Smooth muscle cell (in vitro differentiated cells): ENCODE measurements at regions not wholly inside any gene's neighbourhood (a gene's known extent, or its start where the extent isn't known, plus 50 kb on each side); places are given as distances from the start of the nearest gene placed in this dataset.

Experiments used
- DNase-seq: peaks from one replicate; lab custom pipeline; 2025; ENCODE audit not compliant: unreplicated experiment; lab: John Stamatoyannopoulos, UW
- H2AFZ ChIP-seq: fragments of 200-600 bp; sonication (generic); 2 replicates; pipeline ENCODE4 v1.6.0; 2016; ENCODE audit warnings: antibody characterized with exemption, low read depth, mild to moderate bottlenecking
- H3F3A ChIP-seq: fragments of 200-600 bp; sonication (generic); 2 replicates; pipeline ENCODE4 v1.6.0; 2017; ENCODE audit warnings: antibody characterized with exemption, low read depth
- H3K27ac ChIP-seq: fragments of 200-600 bp; sonication (generic); 2 replicates; pipeline ENCODE4 v1.5.1; 2016; ENCODE audit warnings: low read depth, mild to moderate bottlenecking
- H3K27me3 ChIP-seq: fragments of 200-600 bp; sonication (generic); 2 replicates; pipeline ENCODE4 v1.6.1; 2016; ENCODE audit warnings: low read depth, mild to moderate bottlenecking
- H3K36me3 ChIP-seq: fragments of 200-600 bp; sonication (generic); 2 replicates; pipeline ENCODE4 v1.5.1; 2016; ENCODE audit warnings: low read depth
- H3K4me1 ChIP-seq: fragments of 200-600 bp; sonication (generic); 2 replicates; pipeline ENCODE4 v1.5.1; 2016; ENCODE audit warnings: low read depth
- H3K4me2 ChIP-seq: fragments of 200-600 bp; sonication (generic); 2 replicates; pipeline ENCODE4 v1.6.0; 2016; ENCODE audit warnings: mild to moderate bottlenecking
- H3K4me3 ChIP-seq: fragments of 200-600 bp; sonication (generic); 2 replicates; pipeline ENCODE4 v1.5.1; 2016; ENCODE audit warnings: mild to moderate bottlenecking
- H3K79me2 ChIP-seq: fragments of 200-600 bp; sonication (generic); 2 replicates; pipeline ENCODE4 v1.6.0; 2016; ENCODE audit warnings: low read depth, mild to moderate bottlenecking
- H3K9ac ChIP-seq: fragments of 200-600 bp; sonication (generic); 2 replicates; pipeline ENCODE4 v1.6.0; 2016; ENCODE audit warnings: low read depth
- H3K9me3 ChIP-seq: fragments of 200-600 bp; sonication (generic); replicated peaks from 2 replicates; pipeline ENCODE4 v1.5.1; 2016; ENCODE audit warnings: low read depth
- H4K20me1 ChIP-seq: fragments of 200-600 bp; sonication (generic); 2 replicates; pipeline ENCODE4 v1.6.0; 2016; ENCODE audit warnings: low read depth
- CTCF ChIP-seq: fragments of 200-600 bp; sonication (generic); IDR thresholded peaks from 2 replicates; pipeline ENCODE4 v1.5.1; 2017; ENCODE audit warnings: borderline replicate concordance, mild to moderate bottlenecking, antibody characterized with exemption; ENCODE audit not compliant: insufficient read depth, poor library complexity, severe bottlenecking
- WGBS: methylation state at CpG from one replicate; pipeline ENCODE4 v1.1.7; 2016; ENCODE audit warnings: low lambda C conversion rate; 5-methylcytosine and 5-hydroxymethylcytosine counted together

- Histone ChIP-seq H3K4me1 (no peaks in the 10 kb centered on the region), H3K9me3 (no peaks in the 10 kb centered on the region), H2AFZ (no peak overlapping the region), H3K4me2 (no peak overlapping the region), H3K79me2 (no peaks in the 10 kb centered on the region), H4K20me1 (no peaks in the 10 kb centered on the region), H3K27ac (no peak overlapping the region), H3K36me3 (no peaks in the 10 kb centered on the region), H3F3A (no peaks in the 10 kb centered on the region), H3K27me3 (no peaks in the 10 kb centered on the region), H3K9ac (no peak overlapping the region), H3K4me3 (no peak overlapping the region)
- WGBS = 89% methylated on average over 8 of the region's 8 CpGs
- DNase-seq = no peak
- no peak for TF ChIP-seq CTCF
Observed at GRCh38 chr5:152953788-152954483, 536.5 kb upstream of the GRIA1 start.

DNA sequence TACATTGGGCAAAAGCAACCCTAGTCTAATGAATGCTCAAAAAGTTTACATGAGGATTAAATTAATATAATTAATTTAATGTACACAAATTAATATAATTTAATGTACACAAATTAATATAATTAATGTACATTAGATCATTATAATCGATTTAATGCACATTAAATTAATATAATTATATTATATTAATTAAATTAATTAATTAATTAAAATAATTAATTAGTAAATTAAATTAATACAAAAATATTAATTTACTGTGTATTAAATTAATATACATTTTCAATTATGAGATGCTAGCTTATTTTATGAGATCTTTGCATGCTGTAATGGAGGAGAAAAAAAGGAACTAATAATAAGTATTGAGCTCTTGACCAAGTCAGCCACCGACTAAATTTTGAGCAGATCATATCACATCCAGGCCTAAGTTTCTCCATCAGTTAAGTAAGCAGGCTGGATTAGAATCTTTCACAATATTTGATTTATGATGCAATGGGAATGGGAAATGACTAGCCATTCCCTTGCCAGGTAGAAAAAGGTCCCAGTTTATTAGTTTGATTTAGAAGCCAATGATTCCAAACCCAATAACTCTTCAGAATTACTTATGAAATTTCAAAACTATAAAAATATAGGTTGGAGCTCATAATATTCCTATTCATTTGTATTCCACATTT is 533.4 kb upstream of the GRIA1 start:
- H3K9ac ChIP-seq = no peak overlapping the region
- no peaks in the 10 kb centered on the region for H3F3A ChIP-seq
- H3K4me1 ChIP-seq = no peaks in the 10 kb centered on the region
- DNase-seq = no peak
- no peaks in the 10 kb centered on the region for H3K36me3 ChIP-seq
- H3K27ac ChIP-seq = no peak overlapping the region
- H3K27me3 ChIP-seq = no peaks in the 10 kb centered on the region
- WGBS = 62% methylated on average over 2 of the region's 2 CpGs
- H3K4me3 ChIP-seq = no peak overlapping the region
- H3K79me2 ChIP-seq = no peaks in the 10 kb centered on the region
- H3K4me2 ChIP-seq = no peak overlapping the region
- no peak overlapping the region for H2AFZ ChIP-seq
- no peaks in the 10 kb centered on the region for H4K20me1 ChIP-seq
- TF ChIP-seq CTCF = no peak
- H3K9me3 ChIP-seq = no peaks in the 10 kb centered on the region

DNA sequence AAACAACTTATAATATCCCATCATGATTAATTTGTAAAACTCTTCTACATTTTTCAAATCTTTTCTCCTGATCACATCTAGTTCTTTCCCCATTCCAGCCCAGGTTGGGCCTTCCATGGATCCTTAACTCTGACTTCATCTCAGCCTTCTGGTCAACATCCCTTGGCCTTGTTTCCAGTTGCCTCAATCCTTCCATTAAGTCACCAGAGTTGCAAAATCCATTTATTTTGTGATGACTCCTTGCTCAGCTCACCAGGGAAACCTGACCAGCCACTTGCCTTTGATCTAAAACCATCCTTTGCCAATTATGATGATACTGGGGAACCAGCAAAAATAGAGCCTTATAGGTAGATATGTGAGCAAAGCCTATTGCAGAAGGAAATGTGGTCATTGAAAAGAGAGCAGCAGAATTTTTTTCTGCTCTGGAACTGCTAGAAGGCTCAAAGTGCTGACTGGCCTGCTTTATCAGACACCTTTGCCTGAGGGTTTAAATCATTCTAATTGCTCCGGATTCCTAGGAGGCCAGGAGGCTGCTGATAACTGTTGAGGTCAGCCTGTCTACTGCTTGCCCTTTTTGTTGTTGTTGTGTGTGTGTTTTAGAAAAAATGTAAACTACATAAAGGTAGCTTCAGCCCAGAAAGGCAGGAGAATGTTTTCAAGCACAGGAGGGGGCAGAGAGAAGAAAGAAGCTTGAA is 512.2 kb upstream of the GRIA1 start:
- no peak overlapping the region for H2AFZ ChIP-seq
- no peak overlapping the region for H3K27ac ChIP-seq
- no peak for DNase-seq
- H3K4me2 ChIP-seq = no peak overlapping the region
- H3K9me3 ChIP-seq = peaks cover 11% of the 10 kb centered on the region
- no peaks in the 10 kb centered on the region for H3K79me2 ChIP-seq
- H3F3A ChIP-seq = no peaks in the 10 kb centered on the region
- 62% methylated on average over 1 of the region's 1 CpG for WGBS
- H4K20me1 ChIP-seq = no peaks in the 10 kb centered on the region
- no peak for TF ChIP-seq CTCF
- H3K4me1 ChIP-seq = no peaks in the 10 kb centered on the region
- H3K27me3 ChIP-seq = no peaks in the 10 kb centered on the region
- no peak overlapping the region for H3K9ac ChIP-seq
- H3K36me3 ChIP-seq = no peaks in the 10 kb centered on the region
- H3K4me3 ChIP-seq = no peak overlapping the region
